ENCODE measurements at regions not wholly inside any gene's neighbourhood (a gene's known extent, or its start where the extent isn't known, plus 50 kb on each side); places are given as distances from the start of the nearest gene placed in this dataset.

DNA sequence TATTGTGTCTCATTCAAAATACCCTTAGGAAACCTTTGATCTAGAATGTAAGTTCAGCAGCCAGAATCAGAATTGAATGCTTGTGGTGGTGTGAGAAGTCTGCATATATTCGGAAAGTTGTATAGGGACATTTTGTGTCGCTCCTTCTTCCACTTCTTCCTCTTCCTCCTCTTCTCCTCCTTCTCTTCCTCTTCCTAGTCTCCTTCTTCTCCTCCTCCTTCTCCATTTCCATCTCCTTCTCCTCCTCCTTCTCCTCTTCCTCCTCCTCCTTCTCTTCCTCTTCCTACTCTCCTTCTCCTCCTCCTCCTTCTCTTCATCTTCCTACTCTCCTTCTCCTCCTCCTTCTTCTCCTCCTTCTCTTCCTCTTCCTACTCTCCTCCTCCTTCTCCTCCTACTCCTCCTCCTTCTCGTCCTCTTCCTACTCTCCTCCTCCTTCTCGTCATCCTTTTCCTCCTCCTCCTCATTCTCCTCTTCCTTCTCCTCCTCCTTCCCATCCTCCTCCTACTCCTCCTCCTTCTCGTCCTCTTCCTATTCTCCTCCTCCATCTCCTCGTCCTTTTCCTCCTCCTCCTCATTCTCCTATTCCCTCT lies 749.3 kb upstream of the GOLIM4 start:
- H2BK5ac ChIP-seq (ENCODE audit: low read depth, low read length, poor library complexity, severe bottlenecking) = no peak overlapping the region
- no peak overlapping the region for H4K5ac ChIP-seq (ENCODE audit: low read depth, low read length)
- H4K8ac ChIP-seq (ENCODE audit: low read depth in 2 of 2, low read length in 2 of 2) = no peak overlapping the region
- ChIA-PET POLR2A (ENCODE audit: unreplicated experiment) (no interaction called here), CTCF (no interaction called here)
- H2BK120ac ChIP-seq (ENCODE audit: low read depth, low read length) = no peak overlapping the region
- no peak overlapping the region for H2BK20ac ChIP-seq (ENCODE audit: low read depth, low read length)
- no TSS peak for BruUV-seq (replicated peaks)
- peaks cover 12% of the 10 kb centered on the region for H3K27me3 ChIP-seq (ENCODE audit: control insufficient read depth, insufficient read depth, low read length)
- H3K9me1 ChIP-seq (ENCODE audit: insufficient read depth, low read length) = no peaks in the 10 kb centered on the region
- H3K27ac ChIP-seq (ENCODE audit: insufficient read depth, low read length) = no peak overlapping the region
- ATAC-seq (ENCODE audit: low read depth) (no peak), DNase-seq (no peak)
- no peak overlapping the region for H3K4me2 ChIP-seq (ENCODE audit: low read depth, low read length)
- H2AK9ac ChIP-seq (replicated peaks; ENCODE audit: low read depth, low read length, poor library complexity) = no peak overlapping the region
- H2AFZ ChIP-seq (replicated peaks; ENCODE audit: low read length, poor library complexity) = no peak overlapping the region
- dilution Hi-C loops (cut with HindIII; ENCODE audit: low sequenced_read_pairs, unreplicated experiment) = no loop called here
- in situ Hi-C loops (cut with MboI; ENCODE audit: low sequenced_read_pairs) = loop anchor here (5.0 kb wide), 2 partner anchors 333 to 633 kb away; no protein-coding TSS in a partner anchor
- H3K14ac ChIP-seq (replicated peaks; ENCODE audit: low read depth, low read length) = no peak overlapping the region
- TF ChIP-seq NFE2L2 (IDR thresholded peaks at IDR 0.05; ENCODE audit: low read depth, low read length) (no peak), ELK1 (IDR thresholded peaks at IDR 0.05; ENCODE audit: borderline replicate concordance, low read depth, low read length) (no peak), SMC3 (IDR thresholded peaks at IDR 0.05; ENCODE audit: low read depth, low read length) (no peak), POLR2A (IDR thresholded peaks at IDR 0.05; ENCODE audit: low read depth, low read length) (no peak), CHD1 (IDR thresholded peaks at IDR 0.05; ENCODE audit: low read depth, low read length) (no peak), MAFK (IDR thresholded peaks at IDR 0.05; ENCODE audit: low read depth, low read length) (no peak)
- H3K9me3 ChIP-seq (ENCODE audit: control insufficient read depth, insufficient read depth, low read length) = no peaks in the 10 kb centered on the region
- no peaks in the 10 kb centered on the region for H3K4me1 ChIP-seq (ENCODE audit: control insufficient read depth, insufficient read depth, low read length)
- no peak overlapping the region for H2AK5ac ChIP-seq (ENCODE audit: low read depth, low read length)
- intact Hi-C loops (cut with micrococcal nuclease) = loop anchor here (5.0 kb wide), 2 partner anchors 223 to 798 kb away; no protein-coding TSS in a partner anchor
- H2BK15ac ChIP-seq (ENCODE audit: low read depth, low read length) = no peak overlapping the region
- no peak overlapping the region for H3K4me3 ChIP-seq (ENCODE audit: insufficient read depth, low read depth, low read length)
- H3K9ac ChIP-seq (ENCODE audit: low read depth, low read length) = no peak overlapping the region
- H3K56ac ChIP-seq (ENCODE audit: extremely low read depth, insufficient read depth, low read length) = no peak overlapping the region
- H3K23ac ChIP-seq (ENCODE audit: low read depth, low read length) = no peak overlapping the region
- H4K91ac ChIP-seq (ENCODE audit: insufficient read depth, low read depth, low read length) = no peak overlapping the region
- 60 to 97% methylated on average over 4 of the region's 6 CpGs for WGBS, 2 experiments (ENCODE audit: extremely low coverage in 2 of 2, insufficient read length in 1 of 2)
- no peaks in the 10 kb centered on the region for H3K79me1 ChIP-seq (ENCODE audit: low read depth in 1 of 2, low read length in 2 of 2)
- no peaks in the 10 kb centered on the region for H4K20me1 ChIP-seq (ENCODE audit: insufficient read depth, low read length)
- H3K18ac ChIP-seq (ENCODE audit: low read depth, low read length) = no peak overlapping the region
- H3K4ac ChIP-seq (ENCODE audit: low read depth, low read length) = no peak overlapping the region
- H3K36me3 ChIP-seq (ENCODE audit: control insufficient read depth, insufficient read depth, low read length) = no peaks in the 10 kb centered on the region
